IPS-15b (cell line): ENCODE measurements at regions not wholly inside any gene's neighbourhood (a gene's known extent, or its start where the extent isn't known, plus 50 kb on each side); places are given as distances from the start of the nearest gene placed in this dataset.

Source experiments
- H3K27me3 ChIP-seq: one replicate; pipeline ENCODE4 v1.6.1; 2013; ENCODE audit warnings: low read length; ENCODE audit not compliant: control insufficient read depth, insufficient read depth
- H3K36me3 ChIP-seq: one replicate; pipeline ENCODE4 v1.6.1; 2013; ENCODE audit warnings: low read length; ENCODE audit not compliant: control insufficient read depth, insufficient read depth
- H3K4me1 ChIP-seq: one replicate; pipeline ENCODE4 v1.6.1; 2013; ENCODE audit warnings: mild to moderate bottlenecking, low read length; ENCODE audit not compliant: control insufficient read depth, insufficient read depth
- H3K4me3 ChIP-seq: one replicate; pipeline ENCODE4 v1.5.1; 2013; ENCODE audit warnings: low read depth, low read length
- H3K9ac ChIP-seq: one replicate; pipeline ENCODE4 v1.6.1; 2013; ENCODE audit warnings: low read depth, mild to moderate bottlenecking, low read length
- H3K9me3 ChIP-seq: one replicate; pipeline ENCODE4 v1.6.1; 2013; ENCODE audit warnings: mild to moderate bottlenecking, low read length; ENCODE audit not compliant: control insufficient read depth, insufficient read depth

DNA sequence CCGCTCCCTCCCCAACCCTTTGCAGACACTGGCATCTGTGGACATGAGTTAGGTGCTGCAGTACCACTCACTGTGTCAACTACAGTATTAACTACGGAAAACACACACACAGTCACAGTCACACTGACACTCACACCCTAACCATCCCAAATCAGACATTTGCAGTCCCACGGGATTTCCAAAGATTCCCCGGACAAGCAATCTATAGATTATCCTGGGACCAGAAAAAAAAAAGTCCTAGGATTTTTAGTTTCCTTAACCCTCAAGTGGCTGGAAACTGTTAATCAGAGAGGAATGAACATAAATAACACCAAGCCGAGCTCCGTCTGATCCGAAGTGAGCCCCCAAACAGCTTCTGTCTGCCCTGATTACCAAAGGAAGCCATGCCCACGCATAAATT lies 81.9 kb upstream of the DHRSX start:
- Histone ChIP-seq H3K9me3 (no peaks in the 10 kb centered on the region), H3K4me3 (peak overlapping the region; percentile 57), H3K27me3 (peaks cover 37% of the 10 kb centered on the region), H3K9ac (no peak overlapping the region), H3K4me1 (peaks cover 17% of the 10 kb centered on the region), H3K36me3 (no peaks in the 10 kb centered on the region)

DNA sequence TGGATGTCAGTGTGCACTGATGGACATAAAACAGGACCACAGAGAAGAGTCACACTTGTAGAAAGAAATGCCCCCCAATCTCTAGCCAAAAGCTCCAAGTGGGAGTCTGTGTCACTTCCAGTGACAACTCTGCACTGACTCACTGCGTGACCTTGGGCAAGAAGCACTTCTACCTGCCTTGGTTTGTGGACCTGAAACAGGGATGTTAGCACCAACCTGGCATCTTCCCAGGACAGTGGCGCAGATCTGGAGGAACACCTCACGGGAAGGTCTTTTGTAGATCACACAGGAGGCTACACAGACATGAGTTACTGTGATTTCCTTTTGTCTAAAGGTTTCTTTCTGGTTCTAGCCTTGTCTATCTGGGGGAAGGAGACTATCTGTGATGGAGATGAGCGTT lies 80.5 kb upstream of the DHRSX start:
- no peaks in the 10 kb centered on the region for H3K9me3 ChIP-seq
- peaks cover 37% of the 10 kb centered on the region for H3K27me3 ChIP-seq
- no peaks in the 10 kb centered on the region for H3K36me3 ChIP-seq
- no peak overlapping the region for H3K4me3 ChIP-seq
- peaks cover 19% of the 10 kb centered on the region for H3K4me1 ChIP-seq
- H3K9ac ChIP-seq: no peak overlapping the region

DNA sequence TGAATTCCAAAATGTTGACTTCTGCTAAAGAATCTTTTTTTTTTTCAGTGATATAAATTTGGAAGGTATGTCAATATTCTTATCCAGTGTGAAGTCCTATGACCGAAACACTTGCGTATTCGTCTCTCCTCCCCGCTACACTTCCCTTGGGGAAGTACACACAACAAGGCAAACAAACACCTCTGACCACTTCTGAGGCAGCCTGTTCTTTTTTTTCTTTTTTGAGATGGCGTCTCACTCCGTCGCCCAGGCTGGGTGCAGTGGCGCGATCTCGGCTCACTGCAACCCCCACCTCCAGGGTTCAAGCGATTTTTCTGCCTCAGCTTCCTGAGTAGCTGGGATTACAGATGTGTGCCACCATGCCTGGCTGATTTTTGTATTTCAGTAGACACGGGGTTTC lies 78.1 kb upstream of the DHRSX start:
- Histone ChIP-seq H3K4me1 (peaks cover 9% of the 10 kb centered on the region), H3K9me3 (no peaks in the 10 kb centered on the region), H3K36me3 (no peaks in the 10 kb centered on the region), H3K4me3 (no peak overlapping the region), H3K27me3 (peaks cover 24% of the 10 kb centered on the region), H3K9ac (no peak overlapping the region)

DNA sequence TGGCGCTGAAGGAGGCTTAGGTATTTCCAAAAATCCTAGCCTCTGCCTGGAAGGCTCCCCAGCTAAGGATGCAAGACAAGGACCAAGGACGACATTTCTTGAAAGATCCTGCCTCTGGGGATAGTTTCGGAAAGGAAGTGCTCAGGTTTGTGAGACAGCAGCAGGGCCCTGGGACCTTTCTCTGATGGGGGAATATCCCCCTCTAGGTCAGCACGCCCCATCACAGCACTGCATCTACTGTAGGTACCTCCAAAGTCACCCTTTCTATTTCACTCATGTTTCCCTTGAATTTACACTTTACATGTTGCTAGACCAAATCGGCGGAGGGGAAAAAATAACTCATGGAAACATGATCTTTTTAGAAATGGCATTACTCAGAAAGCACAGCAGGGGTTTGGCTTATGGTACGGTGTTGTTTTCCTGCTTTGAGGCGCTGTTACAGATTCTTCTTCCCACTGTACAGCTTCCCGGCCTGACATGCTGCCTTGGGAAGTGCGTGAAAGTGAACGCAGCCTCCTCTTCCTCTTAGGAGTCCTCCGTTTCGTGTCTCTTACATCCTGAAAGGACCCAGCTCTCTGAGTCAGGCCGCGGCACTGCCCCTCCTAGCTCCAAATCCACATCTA lies 77.2 kb upstream of the DHRSX start:
- H3K4me3 ChIP-seq: no peak overlapping the region

DNA sequence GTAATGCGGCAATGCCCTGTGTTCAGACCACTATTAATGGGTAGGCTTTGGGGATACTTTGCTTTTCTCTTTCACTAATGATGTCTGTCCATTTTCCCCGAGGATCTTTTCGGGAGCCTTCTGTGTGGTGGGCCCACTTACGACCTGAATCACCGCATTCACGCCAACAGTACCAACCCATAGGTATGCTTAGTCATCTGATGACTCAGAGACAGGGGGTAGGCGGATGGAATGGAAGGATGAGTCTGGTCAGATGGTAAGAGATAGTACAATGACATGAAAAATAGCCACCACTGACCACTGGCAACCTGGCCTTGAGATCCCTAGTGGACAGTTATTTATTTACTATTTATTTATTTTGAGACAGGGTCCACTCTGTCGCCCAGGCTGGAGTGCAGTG lies 76.0 kb upstream of the DHRSX start:
- Histone ChIP-seq H3K4me3 (no peak overlapping the region), H3K9ac (no peak overlapping the region), H3K4me1 (peaks cover 9% of the 10 kb centered on the region), H3K36me3 (no peaks in the 10 kb centered on the region), H3K27me3 (peaks cover 8% of the 10 kb centered on the region), H3K9me3 (no peaks in the 10 kb centered on the region)

More for the DNA sequence above, 77.2 kb upstream of the DHRSX start:
- no peak overlapping the region for H3K9ac ChIP-seq
- peaks cover 19% of the 10 kb centered on the region for H3K27me3 ChIP-seq
- H3K9me3 ChIP-seq: no peaks in the 10 kb centered on the region
- H3K36me3 ChIP-seq: no peaks in the 10 kb centered on the region
- H3K4me1 ChIP-seq: peaks cover 9% of the 10 kb centered on the region

DNA sequence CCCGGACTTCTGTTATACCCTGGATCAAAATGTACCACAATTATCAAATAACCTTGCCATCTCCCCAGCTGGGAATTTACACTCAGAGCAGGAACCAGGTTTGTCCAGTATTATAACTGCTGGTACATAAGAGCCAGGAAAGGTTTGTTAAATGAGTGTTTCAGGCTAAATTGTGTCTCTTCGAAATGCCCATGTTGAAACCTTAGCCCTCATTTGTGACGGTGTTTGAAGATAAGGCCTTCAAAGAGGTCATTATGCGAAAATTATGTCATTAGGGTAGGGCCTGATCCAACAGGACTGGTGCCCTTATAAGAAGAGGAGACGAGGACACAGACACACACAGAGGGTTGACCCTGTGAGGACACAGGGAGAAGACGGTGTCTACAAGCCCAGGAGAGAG lies 73.5 kb upstream of the DHRSX start:
- H3K4me1 ChIP-seq: peaks cover 9% of the 10 kb centered on the region
- no peaks in the 10 kb centered on the region for H3K27me3 ChIP-seq
- no peaks in the 10 kb centered on the region for H3K9me3 ChIP-seq
- no peak overlapping the region for H3K4me3 ChIP-seq
- H3K36me3 ChIP-seq: no peaks in the 10 kb centered on the region
- no peak overlapping the region for H3K9ac ChIP-seq

DNA sequence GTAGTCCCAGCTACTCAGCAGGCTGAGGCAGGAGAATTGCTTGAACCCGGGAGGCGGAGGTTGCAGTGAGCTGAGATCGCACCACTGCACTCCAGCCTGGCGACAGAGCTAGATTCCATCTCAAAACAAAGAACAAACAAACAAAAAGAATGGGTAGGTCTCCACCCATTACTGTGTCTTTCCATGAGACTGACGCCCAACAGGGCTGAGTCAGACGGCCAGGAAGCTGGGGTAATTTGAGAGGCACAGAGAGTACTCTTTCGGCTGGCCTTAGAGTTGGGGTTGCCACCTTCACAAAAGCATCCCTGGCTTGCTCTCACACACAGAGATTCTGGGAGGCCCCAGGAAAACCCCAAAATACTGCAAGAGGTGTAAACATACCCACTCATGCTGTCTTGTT lies 72.0 kb upstream of the DHRSX start:
- H3K36me3 ChIP-seq: no peaks in the 10 kb centered on the region
- no peaks in the 10 kb centered on the region for H3K27me3 ChIP-seq
- H3K4me1 ChIP-seq: peaks cover 2% of the 10 kb centered on the region
- no peak overlapping the region for H3K4me3 ChIP-seq
- H3K9me3 ChIP-seq: no peaks in the 10 kb centered on the region
- H3K9ac ChIP-seq: no peak overlapping the region

DNA sequence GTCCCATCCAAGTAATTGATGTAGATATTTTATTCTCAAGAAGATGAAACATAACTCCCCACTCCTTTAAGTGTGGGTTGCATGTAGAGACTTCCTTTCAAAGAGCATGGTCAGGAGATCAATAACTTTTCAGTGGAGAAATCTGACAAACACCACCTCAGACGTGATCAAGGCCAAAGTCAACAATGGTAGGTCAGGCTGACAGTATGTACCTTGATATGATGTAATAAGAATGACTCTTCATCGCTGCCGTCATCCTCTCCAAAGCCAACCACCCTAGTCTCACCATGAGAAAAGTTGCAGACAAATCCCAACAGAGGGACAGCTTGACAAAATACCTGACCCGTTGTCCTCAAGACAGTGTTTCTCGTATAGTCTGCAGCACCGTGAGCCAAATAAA lies 67.3 kb upstream of the DHRSX start:
- H3K9ac ChIP-seq: no peak overlapping the region
- no peaks in the 10 kb centered on the region for H3K27me3 ChIP-seq
- H3K4me3 ChIP-seq: no peak overlapping the region
- H3K36me3 ChIP-seq: no peaks in the 10 kb centered on the region
- no peaks in the 10 kb centered on the region for H3K9me3 ChIP-seq
- peaks cover 6% of the 10 kb centered on the region for H3K4me1 ChIP-seq

DNA sequence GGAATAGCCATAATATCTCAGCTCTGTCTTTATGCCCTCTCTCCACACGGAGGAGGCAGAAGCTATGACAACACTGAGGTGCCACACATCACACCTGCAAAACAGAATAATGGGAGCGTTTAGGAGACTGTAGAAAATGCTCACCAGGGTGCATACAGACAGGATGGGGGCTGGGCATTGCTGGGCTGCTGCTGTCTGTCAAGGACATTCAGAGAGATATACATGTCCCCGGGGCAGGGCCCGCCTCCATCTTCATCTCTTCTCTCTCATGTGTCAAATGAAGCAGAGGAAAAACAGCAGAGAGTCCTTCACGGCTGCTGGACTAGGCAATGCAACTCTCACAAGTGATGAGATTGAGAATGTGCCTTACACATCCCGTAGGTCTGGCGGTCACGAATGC lies 65.3 kb upstream of the DHRSX start:
- no peaks in the 10 kb centered on the region for H3K27me3 ChIP-seq
- no peaks in the 10 kb centered on the region for H3K36me3 ChIP-seq
- H3K9ac ChIP-seq: no peak overlapping the region
- H3K9me3 ChIP-seq: no peaks in the 10 kb centered on the region
- peaks cover 6% of the 10 kb centered on the region for H3K4me1 ChIP-seq
- no peak overlapping the region for H3K4me3 ChIP-seq

DNA sequence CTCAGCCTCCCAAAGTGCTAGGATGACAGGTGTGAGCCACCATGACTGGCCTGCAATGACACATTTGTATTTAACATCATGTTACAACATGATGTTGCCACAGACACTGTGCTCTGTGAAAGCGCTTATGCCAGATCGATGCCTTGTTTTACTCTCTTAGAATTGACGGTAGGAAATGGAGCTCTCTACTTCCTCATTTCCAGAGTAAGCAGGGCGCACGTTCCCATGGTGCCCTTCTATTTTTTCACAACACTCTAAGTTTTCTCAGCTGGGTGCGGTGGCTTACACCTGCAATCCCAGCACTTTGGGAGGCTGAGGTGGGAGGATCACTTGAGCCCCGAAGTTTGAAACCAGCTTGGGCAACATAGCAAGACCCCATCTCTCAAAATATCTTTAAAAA lies 60.7 kb upstream of the DHRSX start:
- Histone ChIP-seq H3K9me3 (no peaks in the 10 kb centered on the region), H3K36me3 (no peaks in the 10 kb centered on the region), H3K9ac (no peak overlapping the region), H3K27me3 (no peaks in the 10 kb centered on the region), H3K4me3 (no peak overlapping the region), H3K4me1 (peaks cover 6% of the 10 kb centered on the region)

DNA sequence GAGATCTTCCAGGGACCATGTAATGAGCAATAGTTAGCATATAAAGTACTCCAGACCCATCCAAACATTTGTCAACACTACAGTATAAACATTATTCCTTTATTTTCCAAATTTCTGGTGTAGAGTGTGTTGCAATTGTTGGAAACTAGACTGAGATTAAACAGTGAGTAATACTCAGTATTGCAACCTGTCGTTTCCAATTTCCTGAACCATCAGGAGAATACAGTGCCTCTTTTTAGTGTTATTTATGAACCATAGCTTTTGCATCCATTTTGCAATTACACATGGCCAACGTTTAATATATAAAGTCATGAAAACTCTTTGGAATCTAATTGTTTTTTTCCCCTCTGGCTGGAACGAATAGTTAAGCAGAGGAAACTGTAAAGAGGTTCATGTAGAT lies 58.3 kb upstream of the DHRSX start:
- H3K9me3 ChIP-seq: no peaks in the 10 kb centered on the region
- no peaks in the 10 kb centered on the region for H3K4me1 ChIP-seq
- H3K27me3 ChIP-seq: no peaks in the 10 kb centered on the region
- no peak overlapping the region for H3K9ac ChIP-seq
- no peak overlapping the region for H3K4me3 ChIP-seq
- H3K36me3 ChIP-seq: no peaks in the 10 kb centered on the region

DNA sequence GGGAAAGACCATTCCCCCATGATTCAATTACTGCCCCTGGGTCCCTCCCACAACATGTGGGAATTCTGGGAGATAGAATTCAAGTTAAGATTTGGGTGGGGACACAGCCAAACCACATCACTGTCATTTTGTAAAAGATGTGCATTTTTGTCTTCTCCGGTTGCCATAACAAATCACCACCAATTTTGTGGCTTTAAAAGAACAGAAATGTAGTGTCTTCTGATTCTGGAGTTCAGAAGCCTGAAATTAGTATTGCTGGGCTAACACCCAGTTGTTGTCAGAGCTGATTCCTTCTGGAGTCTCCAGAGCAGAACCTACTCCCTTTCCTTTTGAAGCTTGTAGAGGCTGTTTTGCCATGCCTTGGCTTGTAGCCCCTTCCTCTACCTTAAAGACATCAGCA lies 54.1 kb upstream of the DHRSX start:
- H3K4me3 ChIP-seq: no peak overlapping the region
- no peaks in the 10 kb centered on the region for H3K9me3 ChIP-seq
- peaks cover 5% of the 10 kb centered on the region for H3K4me1 ChIP-seq
- no peak overlapping the region for H3K9ac ChIP-seq
- H3K27me3 ChIP-seq: no peaks in the 10 kb centered on the region
- no peaks in the 10 kb centered on the region for H3K36me3 ChIP-seq
